KMS-11 (cell line): ENCODE measurements at regions not wholly inside any gene's neighbourhood (a gene's known extent, or its start where the extent isn't known, plus 50 kb on each side); places are given as distances from the start of the nearest gene placed in this dataset.

Experiments
- H2AFZ ChIP-seq: fragments of 200-600 bp; sonication (generic); 2 replicates; pipeline ENCODE4 v1.6.1; 2016; ENCODE audit warnings: antibody characterized with exemption, mixed run types, low read depth
- H3K27ac ChIP-seq: fragments of 200-600 bp; sonication (generic); 2 replicates; pipeline ENCODE4 v1.6.1; 2016; ENCODE audit warnings: mild to moderate bottlenecking, mixed run types
- H3K27me3 ChIP-seq: fragments of 200-600 bp; sonication (generic); 2 replicates; pipeline ENCODE4 v1.6.1; 2017; ENCODE audit warnings: mild to moderate bottlenecking, low read depth, mixed run types, moderate library complexity; ENCODE audit not compliant: insufficient read depth
- H3K36me3 ChIP-seq: fragments of 200-600 bp; sonication (generic); 2 replicates; pipeline ENCODE4 v1.6.1; 2017; ENCODE audit warnings: mild to moderate bottlenecking, mixed run types; ENCODE audit not compliant: insufficient read depth
- H3K4me1 ChIP-seq: fragments of 200-600 bp; sonication (generic); 2 replicates; pipeline ENCODE4 v1.6.1; 2016; ENCODE audit warnings: mild to moderate bottlenecking, low read depth, mixed run types; ENCODE audit not compliant: poor library complexity, severe bottlenecking
- H3K4me2 ChIP-seq: fragments of 200-600 bp; sonication (generic); 2 replicates; pipeline ENCODE4 v1.7.0; 2016; ENCODE audit warnings: mild to moderate bottlenecking, mixed run types
- H3K4me3 ChIP-seq: fragments of 200-600 bp; sonication (generic); IDR thresholded peaks from 2 replicates; pipeline ENCODE4 v1.6.1; 2017; ENCODE audit warnings: low read depth, low read length, mixed read lengths; ENCODE audit not compliant: insufficient read depth
- H3K79me2 ChIP-seq: fragments of 200-600 bp; sonication (generic); 2 replicates; pipeline ENCODE4 v1.6.1; 2016; ENCODE audit warnings: low read depth, mixed run types; ENCODE audit not compliant: insufficient read depth
- H3K9ac ChIP-seq: fragments of 200-600 bp; sonication (generic); 2 replicates; pipeline ENCODE4 v1.6.1; 2016; ENCODE audit warnings: mild to moderate bottlenecking, mixed run types
- H4K20me1 ChIP-seq: fragments of 200-600 bp; sonication (generic); 2 replicates; pipeline ENCODE4 v1.6.1; 2016; ENCODE audit warnings: mild to moderate bottlenecking, mixed run types; ENCODE audit not compliant: insufficient read depth
- TF ChIP-seq, protein P1 (sequence below): fragments of 200-600 bp; sonication (generic); conservative IDR thresholded peaks from 2 replicates; pipeline ENCODE4 v1.6.1; 2017; ENCODE audit warnings: low read depth, mild to moderate bottlenecking, antibody characterized with exemption, low read length, moderate library complexity, mixed read lengths

DNA sequence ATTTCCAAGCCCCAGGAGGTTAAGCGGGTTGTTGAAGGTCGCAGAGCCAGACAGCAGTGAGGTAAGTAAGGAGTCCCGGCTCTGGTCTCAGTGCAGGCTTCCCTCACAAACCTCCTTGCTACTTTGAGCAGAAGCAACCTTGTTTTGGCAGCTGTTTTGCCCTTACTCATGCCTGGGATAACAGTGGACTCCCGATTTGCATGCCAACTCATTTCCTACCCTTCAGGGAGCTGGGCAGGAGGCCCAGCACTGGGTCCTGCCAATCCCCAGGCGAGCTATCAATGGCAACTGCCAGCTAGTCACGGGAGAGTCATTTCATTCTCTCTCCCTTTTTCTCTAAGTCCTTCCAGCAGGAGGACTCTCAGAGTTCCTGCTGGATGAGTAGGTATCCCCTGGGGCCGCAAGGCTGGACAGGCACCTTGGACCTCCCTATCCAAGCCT lies 72.0 kb upstream of the KSR1 start:
- H3K27ac ChIP-seq: no peak overlapping the region
- no peaks in the 10 kb centered on the region for H4K20me1 ChIP-seq
- H3K4me3 ChIP-seq: no peak overlapping the region

DNA sequence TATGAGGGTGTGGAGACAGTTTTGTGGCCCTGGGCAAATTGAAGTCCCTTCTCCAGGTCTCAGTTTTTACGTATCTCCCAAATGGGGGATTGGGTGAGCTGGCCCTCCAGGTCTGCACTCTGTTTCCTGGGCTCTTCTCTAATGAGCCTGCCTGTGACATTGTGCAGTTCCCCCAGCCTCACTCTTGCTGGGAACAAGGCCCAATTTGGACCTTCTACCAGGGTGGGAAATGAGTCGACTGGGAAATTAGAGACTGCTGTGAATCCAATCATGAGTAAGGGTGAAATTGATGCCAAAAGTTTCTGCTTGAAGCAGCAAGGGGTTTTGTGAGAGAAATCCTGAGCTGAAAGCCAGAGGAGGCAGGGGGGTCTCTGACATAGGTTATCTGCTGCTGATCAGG lies 71.5 kb upstream of the KSR1 start:
- H3K4me2 ChIP-seq: no peak overlapping the region
- H3K9ac ChIP-seq: no peak overlapping the region
- no peak overlapping the region for H3K27ac ChIP-seq
- no peaks in the 10 kb centered on the region for H3K36me3 ChIP-seq
- no peak overlapping the region for H3K4me3 ChIP-seq
- no peak overlapping the region for H2AFZ ChIP-seq
- H3K4me1 ChIP-seq: peaks cover 4% of the 10 kb centered on the region
- TF ChIP-seq, protein P1, sequence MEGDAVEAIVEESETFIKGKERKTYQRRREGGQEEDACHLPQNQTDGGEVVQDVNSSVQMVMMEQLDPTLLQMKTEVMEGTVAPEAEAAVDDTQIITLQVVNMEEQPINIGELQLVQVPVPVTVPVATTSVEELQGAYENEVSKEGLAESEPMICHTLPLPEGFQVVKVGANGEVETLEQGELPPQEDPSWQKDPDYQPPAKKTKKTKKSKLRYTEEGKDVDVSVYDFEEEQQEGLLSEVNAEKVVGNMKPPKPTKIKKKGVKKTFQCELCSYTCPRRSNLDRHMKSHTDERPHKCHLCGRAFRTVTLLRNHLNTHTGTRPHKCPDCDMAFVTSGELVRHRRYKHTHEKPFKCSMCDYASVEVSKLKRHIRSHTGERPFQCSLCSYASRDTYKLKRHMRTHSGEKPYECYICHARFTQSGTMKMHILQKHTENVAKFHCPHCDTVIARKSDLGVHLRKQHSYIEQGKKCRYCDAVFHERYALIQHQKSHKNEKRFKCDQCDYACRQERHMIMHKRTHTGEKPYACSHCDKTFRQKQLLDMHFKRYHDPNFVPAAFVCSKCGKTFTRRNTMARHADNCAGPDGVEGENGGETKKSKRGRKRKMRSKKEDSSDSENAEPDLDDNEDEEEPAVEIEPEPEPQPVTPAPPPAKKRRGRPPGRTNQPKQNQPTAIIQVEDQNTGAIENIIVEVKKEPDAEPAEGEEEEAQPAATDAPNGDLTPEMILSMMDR: no peak
- H4K20me1 ChIP-seq: no peaks in the 10 kb centered on the region
- no peaks in the 10 kb centered on the region for H3K79me2 ChIP-seq
- no peaks in the 10 kb centered on the region for H3K27me3 ChIP-seq

More for the DNA sequence above, 72.0 kb upstream of the KSR1 start:
- H3K4me1 ChIP-seq: peaks cover 4% of the 10 kb centered on the region
- H3K36me3 ChIP-seq: no peaks in the 10 kb centered on the region
- H3K79me2 ChIP-seq: no peaks in the 10 kb centered on the region
- H3K27me3 ChIP-seq: no peaks in the 10 kb centered on the region
- H3K9ac ChIP-seq: no peak overlapping the region
- TF ChIP-seq, protein P1: no peak
- no peak overlapping the region for H3K4me2 ChIP-seq
- no peak overlapping the region for H2AFZ ChIP-seq

- H3K4me3 ChIP-seq: no peak overlapping the region
- H3K79me2 ChIP-seq: no peaks in the 10 kb centered on the region
- TF ChIP-seq, protein P1: no peak
- H3K4me2 ChIP-seq: no peak overlapping the region
- H4K20me1 ChIP-seq: no peaks in the 10 kb centered on the region
- peaks cover 4% of the 10 kb centered on the region for H3K4me1 ChIP-seq
- H3K27ac ChIP-seq: no peak overlapping the region
- no peaks in the 10 kb centered on the region for H3K36me3 ChIP-seq
- no peak overlapping the region for H3K9ac ChIP-seq
- no peaks in the 10 kb centered on the region for H3K27me3 ChIP-seq
- no peak overlapping the region for H2AFZ ChIP-seq
Observed at GRCh38 chr17:27385626-27386025, 70.6 kb upstream of the KSR1 start.

DNA sequence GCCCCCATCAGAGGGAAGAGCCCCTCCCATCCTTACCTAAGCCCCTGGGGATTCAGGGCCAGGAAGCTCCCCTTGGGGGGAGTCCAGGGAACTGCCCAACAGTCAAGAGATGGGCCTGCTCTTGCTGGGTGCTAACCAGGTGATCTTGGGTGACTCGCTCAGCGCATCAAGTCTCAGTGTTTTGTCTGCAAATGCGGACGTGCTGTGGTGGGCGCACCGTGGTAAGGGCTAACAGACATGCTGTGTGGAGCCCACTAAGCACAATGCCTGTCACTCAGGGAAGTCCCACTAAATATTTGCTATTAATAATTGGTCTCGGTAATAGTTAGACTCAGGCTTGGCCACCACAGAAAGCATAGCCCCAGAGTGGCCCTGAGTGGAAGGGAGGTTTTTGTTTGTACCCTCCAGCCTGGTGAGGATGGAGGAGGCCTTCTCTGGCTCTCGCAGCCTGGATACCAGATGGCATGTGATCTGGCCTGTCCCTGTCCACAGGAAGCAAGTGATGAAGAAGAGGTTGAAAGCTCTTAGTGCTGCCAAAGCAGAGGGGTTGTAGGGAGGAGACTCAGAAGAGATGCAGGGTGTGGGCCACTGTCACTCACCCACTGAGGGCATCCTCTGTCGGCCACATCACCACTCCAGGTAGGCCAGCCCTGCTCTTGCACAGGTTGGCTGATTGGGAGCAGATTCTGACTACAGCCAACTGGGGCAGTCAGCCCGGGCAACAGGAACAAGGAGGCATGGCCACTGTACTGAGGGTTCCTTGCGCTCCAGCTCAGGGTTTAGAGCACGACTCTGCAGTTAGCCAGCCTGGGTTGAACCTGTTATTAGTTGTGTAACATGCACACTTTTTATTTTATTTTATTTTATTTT lies 69.8 kb upstream of the KSR1 start:
- Histone ChIP-seq H3K27ac (no peak overlapping the region), H3K36me3 (no peaks in the 10 kb centered on the region), H3K4me3 (no peak overlapping the region), H3K79me2 (no peaks in the 10 kb centered on the region), H4K20me1 (no peaks in the 10 kb centered on the region), H3K9ac (no peak overlapping the region), H3K4me1 (peaks cover 4% of the 10 kb centered on the region), H2AFZ (no peak overlapping the region), H3K4me2 (no peak overlapping the region), H3K27me3 (no peaks in the 10 kb centered on the region)
- TF ChIP-seq, protein P1: no peak
